K562 (cell line): ENCODE measurements at regions not wholly inside any gene's neighbourhood (a gene's known extent, or its start where the extent isn't known, plus 50 kb on each side); places are given as distances from the start of the nearest gene placed in this dataset.

Experiments
- ATAC-seq: fragments of 200-7000 bp; cut with Tn5 transposase; 3 replicates; pipeline ENCODE4 v1.9.1; 2020; ENCODE audit warnings: moderate library complexity
- BruUV-seq: library from RNA; stranded (reverse); fragments of 400-500 nt; replicated peaks from 2 replicates; lab custom pipeline; 2021; lab: Mats Ljungman, UMichigan
- CTCF ChIA-PET: fragments of 300-600 bp; formaldehyde crosslinking; extraction: SDS; loops from one replicate; lab custom pipeline; 2021; ENCODE audit warnings: low intra/inter-chr PET ratio; lab: Yijun Ruan, JAX
- POLR2A ChIA-PET: fragments of 300-600, 350-650 bp; sonication (Branson Sonifier 250); formaldehyde crosslinking; extraction: SDS; loops from one replicate; lab custom pipeline; 2021; ENCODE audit warnings: antibody characterized with exemption, inconsistent platforms; lab: Yijun Ruan, JAX
- DNase-seq, 4 experiments: peaks; one replicate each; pipeline versions ENCODE4 v3.0.0 to v3.0.0-alpha.2; 2011 to 2018; ENCODE audit warnings: low spot score in 3 of 4, mixed read lengths in 3 of 4; ENCODE audit errors: extremely low read depth in 1 of 4
- FAIRE-seq: peaks from 2 replicates; lab custom pipeline; 2011; peaks lifted over from hg19 to GRCh38; lab: Jason Lieb, UNC
- H2AFZ ChIP-seq: 2 replicates; pipeline ENCODE4 v1.6.0; 2011; ENCODE audit warnings: low read depth, low read length, control low read depth, inconsistent platforms
- H3K27ac ChIP-seq: fragments of 200-600 bp; 3 replicates; pipeline ENCODE4 v1.8.0; 2011; ENCODE audit warnings: low read depth, mild to moderate bottlenecking, control low read depth, inconsistent platforms, low read length, moderate library complexity, mixed read lengths; ENCODE audit errors: extremely low read depth
- H3K27me3 ChIP-seq, 2 experiments: fragments of 300-600 bp in 1 of 2; 2 replicates in 1 of 2; 3 replicates in 1 of 2; pipeline versions ENCODE4 v1.6.0 to v1.8.0; 2011; ENCODE audit warnings: inconsistent platforms in 2 of 2, low read length in 2 of 2, mild to moderate bottlenecking in 1 of 2, mixed read lengths in 1 of 2, moderate library complexity in 1 of 2; ENCODE audit not compliant: control insufficient read depth in 2 of 2, insufficient read depth in 2 of 2
- H3K36me3 ChIP-seq: fragments of 300-600 bp; 3 replicates; pipeline ENCODE4 v1.8.0; 2011; ENCODE audit warnings: mild to moderate bottlenecking, low read length, inconsistent platforms; ENCODE audit not compliant: control insufficient read depth, insufficient read depth
- H3K4me1 ChIP-seq, 2 experiments: fragments of 200-600 bp in 1 of 2; replicated peaks in 1 of 2; 2 replicates in 1 of 2; 3 replicates in 1 of 2; pipeline versions ENCODE4 v1.5.1 to v1.8.0; 2011; ENCODE audit warnings: inconsistent platforms in 2 of 2, low read length in 2 of 2, mild to moderate bottlenecking in 1 of 2, mixed read lengths in 1 of 2, moderate library complexity in 1 of 2; ENCODE audit not compliant: control insufficient read depth in 2 of 2, insufficient read depth in 2 of 2
- H3K4me2 ChIP-seq: 2 replicates; pipeline ENCODE4 v1.6.1; 2011; ENCODE audit warnings: low read length, control low read depth, inconsistent platforms, mixed read lengths; ENCODE audit not compliant: insufficient read depth
- H3K4me3 ChIP-seq: fragments of 200-600 bp; sonication (generic), shearing (Covaris generic); 2 replicates; pipeline ENCODE4 v1.5.1; 2016; ENCODE audit warnings: control low read depth, inconsistent platforms
- H3K79me2 ChIP-seq: fragments of 200-600 bp; 3 replicates; pipeline ENCODE4 v1.8.0; 2011; ENCODE audit warnings: low read length, inconsistent platforms; ENCODE audit not compliant: control insufficient read depth, insufficient read depth
- H3K9ac ChIP-seq, 2 experiments: 2 replicates each; pipeline versions ENCODE4 v1.6.0 to v1.6.1; 2011; ENCODE audit warnings: low read depth in 2 of 2, low read length in 2 of 2, control low read depth in 1 of 2, inconsistent platforms in 1 of 2, mild to moderate bottlenecking in 1 of 2, mixed read lengths in 1 of 2; ENCODE audit not compliant: insufficient read depth in 1 of 2
- H3K9me1 ChIP-seq: one replicate; pipeline ENCODE4 v1.6.0; 2011; ENCODE audit warnings: inconsistent platforms, mild to moderate bottlenecking, low read length, moderate library complexity; ENCODE audit not compliant: control insufficient read depth, insufficient read depth
- H3K9me3 ChIP-seq: replicated peaks from 2 replicates; pipeline ENCODE4 v1.5.1; 2011; ENCODE audit warnings: low read depth, low read length, inconsistent platforms; ENCODE audit not compliant: control insufficient read depth, insufficient read depth
- H4K20me1 ChIP-seq: replicated peaks from 2 replicates; pipeline ENCODE4 v1.6.1; 2011; ENCODE audit warnings: low read length, inconsistent platforms, mixed read lengths; ENCODE audit not compliant: control insufficient read depth, insufficient read depth
- CBFA2T3 ChIP-seq: fragments of 450-650 bp; IDR thresholded peaks from 2 replicates; pipeline ENCODE4 v1.6.1; 2017
- CBX8 ChIP-seq: fragments of 200-600 bp; sonication (generic); IDR thresholded peaks from 2 replicates; pipeline ENCODE4 v1.6.1; 2012; ENCODE audit warnings: borderline replicate concordance, mixed run types, low read depth, mild to moderate bottlenecking, moderate library complexity, mixed read lengths, low read length, control low read depth, inconsistent platforms; ENCODE audit not compliant: poor library complexity, severe bottlenecking; ENCODE audit errors: extremely low read depth
- CEBPG ChIP-seq, 3 experiments: fragments of 200-800 bp in 1 of 3; sonication (Bioruptor generic) in 1 of 3; sonication (generic) in 1 of 3; formaldehyde crosslinking in 1 of 3; IDR thresholded peaks in 2 of 3; conservative IDR thresholded peaks in 1 of 3; 2 replicates each; pipeline versions ENCODE4 v1.6.1 to v1.8.0; 2016 to 2022; ENCODE audit warnings: missing compliant biosample characterization in 2 of 3, missing genetic modification characterization in 2 of 3, mild to moderate bottlenecking in 1 of 3, missing genetic modification reagents in 1 of 3
- KDM1A ChIP-seq, 2 experiments: fragments of 450-650 bp; IDR thresholded peaks; 2 replicates each; pipeline ENCODE4 v1.6.1; 2016; ENCODE audit warnings: mild to moderate bottlenecking in 2 of 2
- NR2C2 ChIP-seq, 2 experiments: fragments of 200-800 bp in 1 of 2; sonication (Bioruptor generic) in 1 of 2; sonication (generic) in 1 of 2; formaldehyde crosslinking in 1 of 2; IDR thresholded peaks; 2 replicates each; pipeline versions ENCODE4 v1.6.1 to v1.8.0; 2016 to 2022; ENCODE audit warnings: mild to moderate bottlenecking in 1 of 2, missing compliant biosample characterization in 1 of 2, missing genetic modification characterization in 1 of 2, missing genetic modification reagents in 1 of 2
- PCBP1 ChIP-seq: fragments of 200-400 bp; formaldehyde crosslinking; IDR thresholded peaks from 2 replicates; pipeline ENCODE4 v1.6.1; 2018; ENCODE audit warnings: mild to moderate bottlenecking, low read depth, low read length; ENCODE audit not compliant: poor library complexity, severe bottlenecking
- PTTG1 ChIP-seq: fragments of 450-650 bp; IDR thresholded peaks from 2 replicates; pipeline ENCODE4 v1.6.1; 2016; ENCODE audit warnings: low read depth, mild to moderate bottlenecking, missing genetic modification characterization, missing compliant biosample characterization
- RBM25 ChIP-seq: fragments of 200-400 bp; formaldehyde crosslinking; IDR thresholded peaks from 2 replicates; pipeline ENCODE4 v1.6.1; 2018; ENCODE audit warnings: low read length, low read depth, moderate library complexity; ENCODE audit not compliant: severe bottlenecking
- SAP30 ChIP-seq: fragments of 200-600 bp; sonication (generic); IDR thresholded peaks from 2 replicates; pipeline ENCODE4 v1.6.1; 2012; ENCODE audit warnings: borderline replicate concordance, low read depth, mild to moderate bottlenecking, moderate library complexity, low read length, control low read depth, inconsistent platforms; ENCODE audit not compliant: insufficient read depth, poor library complexity, severe bottlenecking
- STAT5B ChIP-seq: fragments of 250-450 bp; sonication (Bioruptor Pico); IDR thresholded peaks from 2 replicates; pipeline ENCODE4 v1.8.0; 2021; ENCODE audit warnings: mild to moderate bottlenecking, inconsistent platforms
- TEAD1 ChIP-seq, 2 experiments: fragments of 450-650 bp in 1 of 2; sonication (generic) in 1 of 2; formaldehyde crosslinking; IDR thresholded peaks; 2 replicates each; pipeline versions ENCODE4 v1.4.0 to v1.8.0; 2020 to 2022; ENCODE audit warnings: mild to moderate bottlenecking in 2 of 2, missing genetic modification reagents in 1 of 2
- XRCC4 ChIP-seq: IDR thresholded peaks from one replicate; pipeline ENCODE4 v1.6.1; 2011; ENCODE audit not compliant: insufficient read depth, insufficient read length; ENCODE audit errors: extremely low read depth
- ZNF311 ChIP-seq: fragments of 250-450 bp; sonication (Bioruptor Pico); IDR thresholded peaks from 2 replicates; pipeline ENCODE4 v1.4.0; 2020; ENCODE audit warnings: mild to moderate bottlenecking, moderate library complexity
- WGBS: fragments of 100-300 bp; shearing (Covaris generic); methylation state at CpG from one replicate; pipeline ENCODE4 v1.1.6; 2016; ENCODE audit warnings: low coverage, mixed read lengths; ENCODE audit not compliant: insufficient coverage; ENCODE audit errors: missing lambda C conversion rate; 5-methylcytosine and 5-hydroxymethylcytosine counted together
- in situ Hi-C: fragments of 300-500 bp; cut with MboI; formaldehyde crosslinking; loops from 4 replicates; pipeline ENCODE4 v1.15.0; 2018; ENCODE audit warnings: inconsistent platforms, mixed read lengths
- intact Hi-C: fragments of 100-400 bp; cut with micrococcal nuclease; formaldehyde crosslinking; loops from 2 replicates; pipeline ENCODE4 v1.14.2; 2022
- TF ChIP-seq, protein P1 (sequence below): fragments of 200-800 bp; sonication (Bioruptor generic); IDR thresholded peaks from 2 replicates; pipeline ENCODE4 v1.6.1; 2017; ENCODE audit warnings: missing genetic modification characterization, missing compliant biosample characterization
- TF ChIP-seq, protein P2 (sequence below): fragments of 250-450 bp; sonication (Bioruptor Pico); IDR thresholded peaks from 2 replicates; pipeline ENCODE4 v1.4.0; 2020

GRCh38 chr5:36787365-36788093 is 89.0 kb upstream of the NIPBL start:
- Histone ChIP-seq H3K9me1 (no peaks in the 10 kb centered on the region), H3K9ac (no peak overlapping the region), H3K4me2 (no peak overlapping the region), H3K36me3 (no peaks in the 10 kb centered on the region), H3K27me3 (peaks cover 0 to 2% of the 10 kb centered on the region in 2 experiments; a peak in 1 of 5 replicates), H3K27ac (no peak overlapping the region), H3K4me3 (no peak overlapping the region), H3K9me3 (no peaks in the 10 kb centered on the region), H3K4me1 (no peaks in the 10 kb centered on the region), H4K20me1 (no peaks in the 10 kb centered on the region), H3K79me2 (no peaks in the 10 kb centered on the region), H2AFZ (no peak overlapping the region)
- 0% methylated on average over 8 of the region's 8 CpGs for WGBS
- DNase-seq, result no peak
- intact Hi-C loops, result no loop called here
- POLR2A ChIA-PET, result interaction anchor here (1.0 to 1.1 kb wide), 2 partner anchors 7 to 9 kb away, joined by 3 to 5 read pairs; no protein-coding TSS in a partner anchor
- ATAC-seq, result no peak
- in situ Hi-C loops, result no loop called here
- CTCF ChIA-PET, result no interaction called here
- BruUV-seq, result no TSS peak
- FAIRE-seq, result no peak
- TF ChIP-seq RBM25 (no peak), ZNF311 (CRISPR knock-in tag) (no peak), CEBPG (CRISPR knock-in tag; IDR thresholded peaks at IDR 0.05) (no peak), CEBPG (tag; conservative IDR thresholded peaks at IDR 0.05 in 1 of 2, IDR thresholded peaks at IDR 0.05 in 1 of 2) (peak; percentile 76 to 80), TEAD1 (CRISPR knock-in tag; IDR thresholded peaks at IDR 0.05) (no peak), CBX8 (no peak), XRCC4 (no peak), NR2C2 (CRISPR knock-in tag; IDR thresholded peaks at IDR 0.05) (no peak), NR2C2 (tag; IDR thresholded peaks at IDR 0.05) (no peak), STAT5B (CRISPR knock-in tag) (no peak), CBFA2T3 (peak; percentile 38; the same call in 1 of the 2 replicates), PCBP1 (no peak), PTTG1 (tag) (no peak), SAP30 (no peak), KDM1A (IDR thresholded peaks at IDR 0.05) (peak; percentile 55 to 64; a peak in 3 of 4 replicates)
- TF ChIP-seq, protein P1, sequence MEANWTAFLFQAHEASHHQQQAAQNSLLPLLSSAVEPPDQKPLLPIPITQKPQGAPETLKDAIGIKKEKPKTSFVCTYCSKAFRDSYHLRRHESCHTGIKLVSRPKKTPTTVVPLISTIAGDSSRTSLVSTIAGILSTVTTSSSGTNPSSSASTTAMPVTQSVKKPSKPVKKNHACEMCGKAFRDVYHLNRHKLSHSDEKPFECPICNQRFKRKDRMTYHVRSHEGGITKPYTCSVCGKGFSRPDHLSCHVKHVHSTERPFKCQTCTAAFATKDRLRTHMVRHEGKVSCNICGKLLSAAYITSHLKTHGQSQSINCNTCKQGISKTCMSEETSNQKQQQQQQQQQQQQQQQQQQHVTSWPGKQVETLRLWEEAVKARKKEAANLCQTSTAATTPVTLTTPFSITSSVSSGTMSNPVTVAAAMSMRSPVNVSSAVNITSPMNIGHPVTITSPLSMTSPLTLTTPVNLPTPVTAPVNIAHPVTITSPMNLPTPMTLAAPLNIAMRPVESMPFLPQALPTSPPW (CRISPR knock-in tag), result peak; percentile 34; the same call in 1 of the 2 replicates
- TF ChIP-seq, protein P2, sequence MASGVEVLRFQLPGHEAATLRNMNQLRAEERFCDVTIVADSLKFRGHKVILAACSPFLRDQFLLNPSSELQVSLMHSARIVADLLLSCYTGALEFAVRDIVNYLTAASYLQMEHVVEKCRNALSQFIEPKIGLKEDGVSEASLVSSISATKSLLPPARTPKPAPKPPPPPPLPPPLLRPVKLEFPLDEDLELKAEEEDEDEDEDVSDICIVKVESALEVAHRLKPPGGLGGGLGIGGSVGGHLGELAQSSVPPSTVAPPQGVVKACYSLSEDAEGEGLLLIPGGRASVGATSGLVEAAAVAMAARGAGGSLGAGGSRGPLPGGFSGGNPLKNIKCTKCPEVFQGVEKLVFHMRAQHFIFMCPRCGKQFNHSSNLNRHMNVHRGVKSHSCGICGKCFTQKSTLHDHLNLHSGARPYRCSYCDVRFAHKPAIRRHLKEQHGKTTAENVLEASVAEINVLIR (CRISPR knock-in tag), result no peak
